ENCODE measurements at regions not wholly inside any gene's neighbourhood (a gene's known extent, or its start where the extent isn't known, plus 50 kb on each side); places are given as distances from the start of the nearest gene placed in this dataset.

- H3K4ac ChIP-seq (ENCODE audit: low read depth, low read length), result no peak overlapping the region
- H3K14ac ChIP-seq (ENCODE audit: low read length), result no peak overlapping the region
- no peak overlapping the region for H4K91ac ChIP-seq (ENCODE audit: low read depth, low read length)
- H3K27ac ChIP-seq (ENCODE audit: low read depth, low read length), result no peak overlapping the region
- WGBS (ENCODE audit: extremely low coverage, insufficient coverage, insufficient read length), result 100% methylated on average over 1 of the region's 6 CpGs
- no peak overlapping the region for H2AFZ ChIP-seq (ENCODE audit: insufficient read depth, low read length, poor library complexity)
- no peaks in the 10 kb centered on the region for H3K36me3 ChIP-seq (ENCODE audit: control insufficient read depth in 1 of 2, insufficient read depth in 2 of 2, low read length in 2 of 2)
- no peak overlapping the region for H2BK12ac ChIP-seq (ENCODE audit: low read length)
- H3K27me3 ChIP-seq (ENCODE audit: insufficient read depth, low read length), result no peaks in the 10 kb centered on the region
- no peak overlapping the region for H4K12ac ChIP-seq (ENCODE audit: low read depth, low read length)
- H4K8ac ChIP-seq (ENCODE audit: low read depth, low read length), result no peak overlapping the region
- H2BK5ac ChIP-seq (ENCODE audit: low read depth, low read length, poor library complexity), result no peak overlapping the region
- H3K4me3 ChIP-seq (ENCODE audit: low read depth, low read length), result no peak overlapping the region
- H3K79me1 ChIP-seq (ENCODE audit: low read length), result no peaks in the 10 kb centered on the region
- H3K79me2 ChIP-seq (ENCODE audit: control insufficient read depth, insufficient read depth, low read length, poor library complexity), result no peaks in the 10 kb centered on the region
- H2BK120ac ChIP-seq (ENCODE audit: insufficient read depth, low read length, poor library complexity), result no peak overlapping the region
- H3K4me2 ChIP-seq (ENCODE audit: low read length), result no peak overlapping the region
- no peak overlapping the region for H3K18ac ChIP-seq (ENCODE audit: low read length)
- no peaks in the 10 kb centered on the region for H3K4me1 ChIP-seq (ENCODE audit: control insufficient read depth in 1 of 2, insufficient read depth in 2 of 2, low read length in 2 of 2)
- H3K9ac ChIP-seq (ENCODE audit: low read length), result no peak overlapping the region
- no peak overlapping the region for H3K23ac ChIP-seq (ENCODE audit: low read length)
- H2AK5ac ChIP-seq (ENCODE audit: low read length), result no peak overlapping the region
- no peaks in the 10 kb centered on the region for H3K9me3 ChIP-seq (ENCODE audit: insufficient read depth, low read depth, low read length)
- no peak for DNase-seq
Measured at GRCh38 chr20:7516621-7517111, 423.6 kb downstream of the HAO1 start.

GRCh38 chr20:7520361-7520760 is 419.9 kb downstream of the HAO1 start:
- WGBS (ENCODE audit: extremely low coverage, insufficient coverage, insufficient read length), result no CpG with 5 or more reads among the region's 4 CpGs
- Histone ChIP-seq H3K23ac (ENCODE audit: low read length) (no peak overlapping the region), H3K27ac (ENCODE audit: low read depth, low read length) (no peak overlapping the region), H3K9ac (ENCODE audit: low read length) (no peak overlapping the region), H2BK12ac (ENCODE audit: low read length) (no peak overlapping the region), H3K14ac (ENCODE audit: low read length) (no peak overlapping the region), H2AK5ac (ENCODE audit: low read length) (no peak overlapping the region), H2AFZ (ENCODE audit: insufficient read depth, low read length, poor library complexity) (no peak overlapping the region), H4K8ac (ENCODE audit: low read depth, low read length) (no peak overlapping the region), H3K18ac (ENCODE audit: low read length) (no peak overlapping the region), H3K4me1 (ENCODE audit: control insufficient read depth in 1 of 2, insufficient read depth in 2 of 2, low read length in 2 of 2) (no peaks in the 10 kb centered on the region), H4K91ac (ENCODE audit: low read depth, low read length) (no peak overlapping the region), H3K27me3 (ENCODE audit: insufficient read depth, low read length) (no peaks in the 10 kb centered on the region), H3K4ac (ENCODE audit: low read depth, low read length) (no peak overlapping the region), H3K79me2 (ENCODE audit: control insufficient read depth, insufficient read depth, low read length, poor library complexity) (no peaks in the 10 kb centered on the region), H3K4me2 (ENCODE audit: low read length) (no peak overlapping the region), H4K12ac (ENCODE audit: low read depth, low read length) (no peak overlapping the region), H2BK5ac (ENCODE audit: low read depth, low read length, poor library complexity) (no peak overlapping the region), H3K79me1 (ENCODE audit: low read length) (no peaks in the 10 kb centered on the region), H3K4me3 (ENCODE audit: low read depth, low read length) (no peak overlapping the region), H3K9me3 (ENCODE audit: insufficient read depth, low read depth, low read length) (no peaks in the 10 kb centered on the region), H2BK120ac (ENCODE audit: insufficient read depth, low read length, poor library complexity) (no peak overlapping the region), H3K36me3 (ENCODE audit: control insufficient read depth in 1 of 2, insufficient read depth in 2 of 2, low read length in 2 of 2) (no peaks in the 10 kb centered on the region)
- DNase-seq, result no peak

GRCh38 chr20:7523288-7523687 is 417.0 kb downstream of the HAO1 start:
- Histone ChIP-seq H3K27me3 (ENCODE audit: insufficient read depth, low read length) (no peaks in the 10 kb centered on the region), H2AFZ (ENCODE audit: insufficient read depth, low read length, poor library complexity) (no peak overlapping the region), H3K14ac (ENCODE audit: low read length) (no peak overlapping the region), H3K9me3 (ENCODE audit: insufficient read depth, low read depth, low read length) (no peaks in the 10 kb centered on the region), H3K4me2 (ENCODE audit: low read length) (no peak overlapping the region), H4K12ac (ENCODE audit: low read depth, low read length) (no peak overlapping the region), H4K91ac (ENCODE audit: low read depth, low read length) (no peak overlapping the region), H4K8ac (ENCODE audit: low read depth, low read length) (no peak overlapping the region), H3K18ac (ENCODE audit: low read length) (no peak overlapping the region), H3K79me1 (ENCODE audit: low read length) (no peaks in the 10 kb centered on the region), H3K4ac (ENCODE audit: low read depth, low read length) (no peak overlapping the region), H3K9ac (ENCODE audit: low read length) (no peak overlapping the region), H2BK5ac (ENCODE audit: low read depth, low read length, poor library complexity) (no peak overlapping the region), H3K4me1 (ENCODE audit: control insufficient read depth in 1 of 2, insufficient read depth in 2 of 2, low read length in 2 of 2) (no peaks in the 10 kb centered on the region), H3K36me3 (ENCODE audit: control insufficient read depth in 1 of 2, insufficient read depth in 2 of 2, low read length in 2 of 2) (no peaks in the 10 kb centered on the region), H3K4me3 (ENCODE audit: low read depth, low read length) (no peak overlapping the region), H3K27ac (ENCODE audit: low read depth, low read length) (no peak overlapping the region), H2AK5ac (ENCODE audit: low read length) (no peak overlapping the region), H2BK120ac (ENCODE audit: insufficient read depth, low read length, poor library complexity) (no peak overlapping the region), H3K23ac (ENCODE audit: low read length) (no peak overlapping the region), H3K79me2 (ENCODE audit: control insufficient read depth, insufficient read depth, low read length, poor library complexity) (no peaks in the 10 kb centered on the region), H2BK12ac (ENCODE audit: low read length) (no peak overlapping the region)
- no peak for DNase-seq

GRCh38 chr20:7540018-7540417 is 400.2 kb downstream of the HAO1 start:
- Histone ChIP-seq H3K9me3 (ENCODE audit: insufficient read depth, low read depth, low read length) (no peaks in the 10 kb centered on the region), H3K27me3 (ENCODE audit: insufficient read depth, low read length) (no peaks in the 10 kb centered on the region), H3K79me2 (ENCODE audit: control insufficient read depth, insufficient read depth, low read length, poor library complexity) (no peaks in the 10 kb centered on the region), H4K91ac (ENCODE audit: low read depth, low read length) (no peak overlapping the region), H3K23ac (ENCODE audit: low read length) (no peak overlapping the region), H3K79me1 (ENCODE audit: low read length) (no peaks in the 10 kb centered on the region), H3K4me1 (ENCODE audit: control insufficient read depth in 1 of 2, insufficient read depth in 2 of 2, low read length in 2 of 2) (no peaks in the 10 kb centered on the region), H3K14ac (ENCODE audit: low read length) (no peak overlapping the region), H3K36me3 (ENCODE audit: control insufficient read depth in 1 of 2, insufficient read depth in 2 of 2, low read length in 2 of 2) (no peaks in the 10 kb centered on the region), H3K4me3 (ENCODE audit: low read depth, low read length) (no peak overlapping the region), H4K12ac (ENCODE audit: low read depth, low read length) (no peak overlapping the region), H2AFZ (ENCODE audit: insufficient read depth, low read length, poor library complexity) (no peak overlapping the region), H3K27ac (ENCODE audit: low read depth, low read length) (no peak overlapping the region), H2AK5ac (ENCODE audit: low read length) (no peak overlapping the region), H2BK120ac (ENCODE audit: insufficient read depth, low read length, poor library complexity) (no peak overlapping the region), H3K4me2 (ENCODE audit: low read length) (no peak overlapping the region), H4K8ac (ENCODE audit: low read depth, low read length) (no peak overlapping the region), H3K4ac (ENCODE audit: low read depth, low read length) (no peak overlapping the region), H2BK12ac (ENCODE audit: low read length) (no peak overlapping the region), H3K9ac (ENCODE audit: low read length) (peak overlapping the region; percentile 53), H3K18ac (ENCODE audit: low read length) (no peak overlapping the region), H2BK5ac (ENCODE audit: low read depth, low read length, poor library complexity) (no peak overlapping the region)
- no peak for DNase-seq

All from trophoblast cell (in vitro differentiated cells and primary cell).